ENCODE measurements at regions not wholly inside any gene's neighbourhood (a gene's known extent, or its start where the extent isn't known, plus 50 kb on each side); places are given as distances from the start of the nearest gene placed in this dataset.
"Not testable (repeated sequence)": the region's sequence is repeated elsewhere in the genome, so short reads cannot be mapped to it uniquely, and the experiment has no call there.

- intact Hi-C loops (cut with micrococcal nuclease), result no loop called here
- peaks cover 8% of the 10 kb centered on the region for H3K27me3 Mint-ChIP-seq
- H3K9me3 Mint-ChIP-seq, result peaks cover 22% of the 10 kb centered on the region
- H3K27ac Mint-ChIP-seq, result no peak overlapping the region
- no peaks in the 10 kb centered on the region for H3K36me3 Mint-ChIP-seq (ENCODE audit: low read depth)
- H3K4me3 Mint-ChIP-seq, result no peak overlapping the region
- no peaks in the 10 kb centered on the region for H3K4me1 Mint-ChIP-seq (ENCODE audit: low read depth)
Observed at GRCh38 chr15:69553686-69554085, 101.1 kb downstream of the RPLP1 start.

GRCh38 chr15:69554279-69554961 is 101.8 kb downstream of the RPLP1 start:
- H3K36me3 Mint-ChIP-seq (ENCODE audit: low read depth), result no peaks in the 10 kb centered on the region
- H3K4me3 Mint-ChIP-seq, result no peak overlapping the region
- no peak overlapping the region for H3K27ac Mint-ChIP-seq
- H3K9me3 Mint-ChIP-seq, result peaks cover 22% of the 10 kb centered on the region
- H3K27me3 Mint-ChIP-seq, result peaks cover 6% of the 10 kb centered on the region
- intact Hi-C loops (cut with micrococcal nuclease), result no loop called here
- H3K4me1 Mint-ChIP-seq (ENCODE audit: low read depth), result no peaks in the 10 kb centered on the region

- Mint-ChIP-seq H3K4me3 (no peak overlapping the region), H3K9me3 (peaks cover 22% of the 10 kb centered on the region), H3K27ac (no peak overlapping the region)
Observed at GRCh38 chr15:69555080-69555479, 102.5 kb downstream of the RPLP1 start.

GRCh38 chr15:69556344-69556743 is 103.7 kb downstream of the RPLP1 start:
- H3K27me3 Mint-ChIP-seq, result peaks cover 2% of the 10 kb centered on the region
- peaks cover 16% of the 10 kb centered on the region for H3K9me3 Mint-ChIP-seq
- H3K36me3 Mint-ChIP-seq (ENCODE audit: low read depth), result no peaks in the 10 kb centered on the region
- no peak overlapping the region for H3K27ac Mint-ChIP-seq
- H3K4me3 Mint-ChIP-seq, result no peak overlapping the region
- intact Hi-C loops (cut with micrococcal nuclease), result no loop called here
- no peaks in the 10 kb centered on the region for H3K4me1 Mint-ChIP-seq (ENCODE audit: low read depth)

More at GRCh38 chr15:69555080-69555479, 102.5 kb downstream of the RPLP1 start:
- intact Hi-C loops (cut with micrococcal nuclease), result no loop called here
- Mint-ChIP-seq H3K4me1 (ENCODE audit: low read depth) (no peaks in the 10 kb centered on the region), H3K36me3 (ENCODE audit: low read depth) (no peaks in the 10 kb centered on the region), H3K27me3 (peaks cover 2% of the 10 kb centered on the region)

GRCh38 chr15:69557020-69557706 is 104.5 kb downstream of the RPLP1 start:
- Mint-ChIP-seq H3K4me3 (no peak overlapping the region), H3K9me3 (peaks cover 7% of the 10 kb centered on the region), H3K27me3 (peaks cover 4% of the 10 kb centered on the region), H3K27ac (no peak overlapping the region), H3K36me3 (ENCODE audit: low read depth) (no peaks in the 10 kb centered on the region), H3K4me1 (ENCODE audit: low read depth) (no peaks in the 10 kb centered on the region)
- intact Hi-C loops (cut with micrococcal nuclease), result no loop called here

- Mint-ChIP-seq H3K4me1 (ENCODE audit: low read depth) (no peaks in the 10 kb centered on the region), H3K27ac (no peak overlapping the region), H3K9me3 (peaks cover under 1% of the 10 kb centered on the region), H3K4me3 (no peak overlapping the region), H3K36me3 (ENCODE audit: low read depth) (no peaks in the 10 kb centered on the region), H3K27me3 (peaks cover 2% of the 10 kb centered on the region)
- intact Hi-C loops (cut with micrococcal nuclease), result no loop called here
Observed at GRCh38 chr15:69557707-69558409, 105.2 kb downstream of the RPLP1 start.

- intact Hi-C loops (cut with micrococcal nuclease), result no loop called here
- Mint-ChIP-seq H3K9me3 (no peaks in the 10 kb centered on the region), H3K4me1 (ENCODE audit: low read depth) (no peaks in the 10 kb centered on the region), H3K36me3 (ENCODE audit: low read depth) (no peaks in the 10 kb centered on the region), H3K27ac (no peak overlapping the region), H3K27me3 (peaks cover 2% of the 10 kb centered on the region), H3K4me3 (no peak overlapping the region)
Observed at GRCh38 chr15:69559440-69560190, 107.0 kb downstream of the RPLP1 start.

GRCh38 chr15:69561071-69561784 is 108.6 kb downstream of the RPLP1 start:
- peaks cover 2% of the 10 kb centered on the region for H3K27me3 Mint-ChIP-seq

GRCh38 chr15:69562116-69562515 is 109.5 kb downstream of the RPLP1 start:
- H3K9me3 Mint-ChIP-seq, result no peaks in the 10 kb centered on the region
- H3K27me3 Mint-ChIP-seq, result peaks cover 2% of the 10 kb centered on the region
- intact Hi-C loops (cut with micrococcal nuclease), result no loop called here

More at GRCh38 chr15:69561071-69561784, 108.6 kb downstream of the RPLP1 start:
- Mint-ChIP-seq H3K4me3 (no peak overlapping the region), H3K27ac (no peak overlapping the region), H3K9me3 (no peaks in the 10 kb centered on the region), H3K36me3 (ENCODE audit: low read depth) (no peaks in the 10 kb centered on the region), H3K4me1 (ENCODE audit: low read depth) (no peaks in the 10 kb centered on the region)
- intact Hi-C loops (cut with micrococcal nuclease), result no loop called here

GRCh38 chr15:69562564-69562963 is 109.9 kb downstream of the RPLP1 start:
- H3K9me3 Mint-ChIP-seq, result no peaks in the 10 kb centered on the region
- intact Hi-C loops (cut with micrococcal nuclease), result no loop called here
- H3K36me3 Mint-ChIP-seq (ENCODE audit: low read depth), result no peaks in the 10 kb centered on the region
- no peak overlapping the region for H3K4me3 Mint-ChIP-seq
- H3K4me1 Mint-ChIP-seq (ENCODE audit: low read depth), result no peaks in the 10 kb centered on the region
- no peak overlapping the region for H3K27ac Mint-ChIP-seq
- peaks cover 2% of the 10 kb centered on the region for H3K27me3 Mint-ChIP-seq

More at GRCh38 chr15:69562116-69562515, 109.5 kb downstream of the RPLP1 start:
- Mint-ChIP-seq H3K4me1 (ENCODE audit: low read depth) (no peaks in the 10 kb centered on the region), H3K4me3 (no peak overlapping the region), H3K36me3 (ENCODE audit: low read depth) (no peaks in the 10 kb centered on the region), H3K27ac (no peak overlapping the region)

- intact Hi-C loops (cut with micrococcal nuclease), result no loop called here
- Mint-ChIP-seq H3K4me1 (ENCODE audit: low read depth) (no peaks in the 10 kb centered on the region), H3K27me3 (peaks cover 2% of the 10 kb centered on the region), H3K27ac (no peak overlapping the region), H3K36me3 (ENCODE audit: low read depth) (no peaks in the 10 kb centered on the region), H3K9me3 (no peaks in the 10 kb centered on the region), H3K4me3 (no peak overlapping the region)
Observed at GRCh38 chr15:69565066-69565655, 112.5 kb downstream of the RPLP1 start.

GRCh38 chr15:69567238-69567760 is 114.7 kb downstream of the RPLP1 start:
- H3K27ac Mint-ChIP-seq; H3K4me3 Mint-ChIP-seq; H3K9me3 Mint-ChIP-seq; intact Hi-C loops (cut with micrococcal nuclease); H3K27me3 Mint-ChIP-seq; H3K4me1 Mint-ChIP-seq (ENCODE audit: low read depth); H3K36me3 Mint-ChIP-seq (ENCODE audit: low read depth): not testable (repeated sequence)

Measured in dendritic cell treated with granulocyte-macrophage colony-stimulating factor and Interleukin-4, amounts not matched to agents 40 ng/mL and 50 ng/mL, for 4 days (primary cell).